PFSK-1 (cell line): ENCODE measurements at regions not wholly inside any gene's neighbourhood (a gene's known extent, or its start where the extent isn't known, plus 50 kb on each side); places are given as distances from the start of the nearest gene placed in this dataset.

Source experiments
- POLR2AphosphoS5 ChIP-seq: IDR thresholded peaks from 2 replicates; pipeline ENCODE4 v1.6.1; 2012; ENCODE audit warnings: low read depth, mild to moderate bottlenecking, control low read depth, low read length, moderate library complexity
- TF ChIP-seq, protein P1 (sequence below), 2 experiments: IDR thresholded peaks; 2 replicates each; pipeline versions ENCODE4 v1.6.1 to v1.8.0; 2011 to 2012; ENCODE audit warnings: low read depth in 2 of 2, low read length in 2 of 2, control low read depth in 1 of 2, inconsistent platforms in 1 of 2, mild to moderate bottlenecking in 1 of 2, moderate library complexity in 1 of 2; ENCODE audit not compliant: insufficient read depth in 1 of 2

DNA sequence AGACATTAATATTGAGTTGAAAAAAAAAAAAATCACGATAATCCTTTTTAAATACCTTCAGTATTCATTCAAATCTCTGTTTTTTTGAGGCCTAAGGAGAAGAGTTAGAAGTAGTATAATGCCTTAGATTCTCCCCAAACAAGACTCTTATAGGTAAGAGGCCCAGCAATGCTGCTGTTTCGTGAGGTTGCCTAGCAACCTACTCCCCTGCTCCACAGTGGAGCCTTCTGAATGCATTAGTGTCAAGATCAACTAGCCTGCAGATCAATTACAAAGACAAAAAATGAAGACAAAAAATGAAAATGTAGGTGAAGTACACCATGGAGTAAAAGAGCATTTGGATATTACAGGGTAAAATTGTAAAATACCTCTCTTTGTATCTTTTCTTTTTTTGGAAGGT, 229.8 kb upstream of the LUZP2 start:
- TF ChIP-seq, protein P1, sequence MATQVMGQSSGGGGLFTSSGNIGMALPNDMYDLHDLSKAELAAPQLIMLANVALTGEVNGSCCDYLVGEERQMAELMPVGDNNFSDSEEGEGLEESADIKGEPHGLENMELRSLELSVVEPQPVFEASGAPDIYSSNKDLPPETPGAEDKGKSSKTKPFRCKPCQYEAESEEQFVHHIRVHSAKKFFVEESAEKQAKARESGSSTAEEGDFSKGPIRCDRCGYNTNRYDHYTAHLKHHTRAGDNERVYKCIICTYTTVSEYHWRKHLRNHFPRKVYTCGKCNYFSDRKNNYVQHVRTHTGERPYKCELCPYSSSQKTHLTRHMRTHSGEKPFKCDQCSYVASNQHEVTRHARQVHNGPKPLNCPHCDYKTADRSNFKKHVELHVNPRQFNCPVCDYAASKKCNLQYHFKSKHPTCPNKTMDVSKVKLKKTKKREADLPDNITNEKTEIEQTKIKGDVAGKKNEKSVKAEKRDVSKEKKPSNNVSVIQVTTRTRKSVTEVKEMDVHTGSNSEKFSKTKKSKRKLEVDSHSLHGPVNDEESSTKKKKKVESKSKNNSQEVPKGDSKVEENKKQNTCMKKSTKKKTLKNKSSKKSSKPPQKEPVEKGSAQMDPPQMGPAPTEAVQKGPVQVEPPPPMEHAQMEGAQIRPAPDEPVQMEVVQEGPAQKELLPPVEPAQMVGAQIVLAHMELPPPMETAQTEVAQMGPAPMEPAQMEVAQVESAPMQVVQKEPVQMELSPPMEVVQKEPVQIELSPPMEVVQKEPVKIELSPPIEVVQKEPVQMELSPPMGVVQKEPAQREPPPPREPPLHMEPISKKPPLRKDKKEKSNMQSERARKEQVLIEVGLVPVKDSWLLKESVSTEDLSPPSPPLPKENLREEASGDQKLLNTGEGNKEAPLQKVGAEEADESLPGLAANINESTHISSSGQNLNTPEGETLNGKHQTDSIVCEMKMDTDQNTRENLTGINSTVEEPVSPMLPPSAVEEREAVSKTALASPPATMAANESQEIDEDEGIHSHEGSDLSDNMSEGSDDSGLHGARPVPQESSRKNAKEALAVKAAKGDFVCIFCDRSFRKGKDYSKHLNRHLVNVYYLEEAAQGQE (IDR thresholded peaks at IDR 0.05; ENCODE audit: insufficient read depth in 1 of 2, low read depth in 2 of 2, low read length in 2 of 2), result no peak
- TF ChIP-seq POLR2AphosphoS5, result no peak
